ENCODE measurements at regions not wholly inside any gene's neighbourhood (a gene's known extent, or its start where the extent isn't known, plus 50 kb on each side); places are given as distances from the start of the nearest gene placed in this dataset.

- H3K4me1 ChIP-seq: no peaks in the 10 kb centered on the region
- ATAC-seq (peak in 1 of 4 donors; percentile 46), DNase-seq (no peak)
- intact Hi-C loops (cut with DNase I): no loop called here
- no peaks in the 10 kb centered on the region for H3K9me3 ChIP-seq
- TF ChIP-seq CTCF (IDR thresholded peaks at IDR 0.05): no peak
- H3K27ac ChIP-seq: no peak overlapping the region
- H3K36me3 ChIP-seq (ENCODE audit: insufficient read depth in 1 of 2, low read depth in 1 of 2): peaks cover 0 to 17% of the 10 kb centered on the region in 2 donors
- no peak overlapping the region for H3K4me3 ChIP-seq
- 63 to 78% (median 70%) methylated on average over 13 of the region's 13 CpGs for WGBS, 3 donors
- H3K27me3 ChIP-seq (ENCODE audit: insufficient read depth in 3 of 3, low read length in 2 of 3): no peaks in the 10 kb centered on the region
These were observed 49.9 kb upstream of the GRK3 start for GRCh38 chr22:25514436-25515180.
